ENCODE measurements at regions not wholly inside any gene's neighbourhood (a gene's known extent, or its start where the extent isn't known, plus 50 kb on each side); places are given as distances from the start of the nearest gene placed in this dataset.

GRCh38 chr9:134988706-134989105, 71.0 kb upstream of the FCN1 start:
- TF ChIP-seq POLR2AphosphoS5 (IDR thresholded peaks at IDR 0.05) (no peak), EP300 (IDR thresholded peaks at IDR 0.05) (no peak)
